ENCODE measurements at regions not wholly inside any gene's neighbourhood (a gene's known extent, or its start where the extent isn't known, plus 50 kb on each side); places are given as distances from the start of the nearest gene placed in this dataset.

- Histone ChIP-seq H3K9me3 (ENCODE audit: control insufficient read depth, low read length) (peaks cover 7% of the 10 kb centered on the region), H3K4me1 (ENCODE audit: control insufficient read depth, insufficient read depth, low read length, poor library complexity, severe bottlenecking) (no peaks in the 10 kb centered on the region), H3K36me3 (ENCODE audit: control insufficient read depth, insufficient read depth, low read length) (no peaks in the 10 kb centered on the region), H3K4me3 (ENCODE audit: extremely low read depth, insufficient read depth, low read length, poor library complexity, severe bottlenecking) (no peak overlapping the region), H3K27ac (ENCODE audit: low read depth, low read length, severe bottlenecking) (no peak overlapping the region)
- no CpG with 5 or more reads among the region's 1 CpG for WGBS, 2 experiments (ENCODE audit: insufficient coverage in 2 of 2)
These were observed 71.5 kb upstream of the LPP start for GRCh38 chr3:188082450-188082849.

GRCh38 chr3:188083011-188083410 is 70.9 kb upstream of the LPP start:
- H3K4me3 ChIP-seq (ENCODE audit: extremely low read depth, insufficient read depth, low read length, poor library complexity, severe bottlenecking): no peak overlapping the region
- peaks cover 7% of the 10 kb centered on the region for H3K9me3 ChIP-seq (ENCODE audit: control insufficient read depth, low read length)
- 91 to 100% methylated on average over 1 of the region's 1 CpG for WGBS, 2 experiments (ENCODE audit: insufficient coverage in 2 of 2)
- no peaks in the 10 kb centered on the region for H3K4me1 ChIP-seq (ENCODE audit: control insufficient read depth, insufficient read depth, low read length, poor library complexity, severe bottlenecking)
- no peak overlapping the region for H3K27ac ChIP-seq (ENCODE audit: low read depth, low read length, severe bottlenecking)
- no peaks in the 10 kb centered on the region for H3K36me3 ChIP-seq (ENCODE audit: control insufficient read depth, insufficient read depth, low read length)

GRCh38 chr3:188084752-188085583 is 69.0 kb upstream of the LPP start:
- H3K4me1 ChIP-seq (ENCODE audit: control insufficient read depth, insufficient read depth, low read length, poor library complexity, severe bottlenecking): no peaks in the 10 kb centered on the region
- no peaks in the 10 kb centered on the region for H3K36me3 ChIP-seq (ENCODE audit: control insufficient read depth, insufficient read depth, low read length)
- WGBS, 2 experiments (ENCODE audit: insufficient coverage in 2 of 2): 76 to 81% methylated on average over 5 to 7 of the region's 8 CpGs
- peaks cover 5% of the 10 kb centered on the region for H3K9me3 ChIP-seq (ENCODE audit: control insufficient read depth, low read length)
- H3K27ac ChIP-seq (ENCODE audit: low read depth, low read length, severe bottlenecking): no peak overlapping the region
- no peak overlapping the region for H3K4me3 ChIP-seq (ENCODE audit: extremely low read depth, insufficient read depth, low read length, poor library complexity, severe bottlenecking)

GRCh38 chr3:188085584-188086560 is 68.1 kb upstream of the LPP start:
- WGBS, 2 experiments (ENCODE audit: insufficient coverage in 2 of 2): 83 to 87% methylated on average over 8 to 9 of the region's 10 CpGs
- H3K27ac ChIP-seq (ENCODE audit: low read depth, low read length, severe bottlenecking): no peak overlapping the region
- no peaks in the 10 kb centered on the region for H3K9me3 ChIP-seq (ENCODE audit: control insufficient read depth, low read length)
- H3K4me3 ChIP-seq (ENCODE audit: extremely low read depth, insufficient read depth, low read length, poor library complexity, severe bottlenecking): no peak overlapping the region
- H3K4me1 ChIP-seq (ENCODE audit: control insufficient read depth, insufficient read depth, low read length, poor library complexity, severe bottlenecking): no peaks in the 10 kb centered on the region
- H3K36me3 ChIP-seq (ENCODE audit: control insufficient read depth, insufficient read depth, low read length): no peaks in the 10 kb centered on the region

DNA sequence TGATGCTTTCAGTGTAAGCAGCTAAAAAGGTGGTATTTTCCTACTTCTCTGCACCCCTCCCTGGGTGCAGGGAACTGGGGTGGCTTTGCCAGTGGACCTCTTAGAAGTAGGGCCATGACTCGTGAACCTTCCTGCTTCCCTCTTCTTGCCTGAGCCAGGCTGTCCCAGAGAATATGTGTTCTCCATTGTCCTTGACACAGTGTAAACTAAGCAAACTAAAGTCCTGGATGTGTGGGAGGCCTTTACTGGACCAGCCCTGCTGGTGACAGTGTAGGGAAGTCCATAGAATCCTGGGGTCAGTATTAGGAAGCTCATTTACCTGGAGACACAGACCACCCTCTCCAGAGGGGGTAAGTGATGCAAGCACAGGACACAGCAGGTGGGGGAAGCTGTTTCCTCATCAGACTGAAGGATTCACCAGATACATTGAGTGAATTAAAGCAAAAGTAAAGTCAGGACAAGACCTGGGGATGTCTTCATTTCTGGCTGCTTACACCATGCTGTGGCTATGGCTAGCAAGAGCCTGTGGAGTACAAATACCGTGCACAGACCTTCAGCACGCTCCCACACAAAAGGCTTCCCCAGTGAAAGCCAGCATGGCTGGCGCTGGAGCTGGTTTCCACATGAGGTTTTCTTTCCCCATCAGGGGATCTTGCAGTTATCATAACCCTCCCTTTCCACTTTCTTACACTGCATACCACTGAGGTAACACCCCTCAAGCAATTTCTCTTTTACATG is 64.8 kb upstream of the LPP start:
- 90 to 96% methylated on average over 4 of the region's 4 CpGs for WGBS, 2 experiments (ENCODE audit: insufficient coverage in 2 of 2)
- Histone ChIP-seq H3K27ac (ENCODE audit: low read depth, low read length, severe bottlenecking) (no peak overlapping the region), H3K4me3 (ENCODE audit: extremely low read depth, insufficient read depth, low read length, poor library complexity, severe bottlenecking) (no peak overlapping the region), H3K36me3 (ENCODE audit: control insufficient read depth, insufficient read depth, low read length) (no peaks in the 10 kb centered on the region), H3K9me3 (ENCODE audit: control insufficient read depth, low read length) (no peaks in the 10 kb centered on the region), H3K4me1 (ENCODE audit: control insufficient read depth, insufficient read depth, low read length, poor library complexity, severe bottlenecking) (no peaks in the 10 kb centered on the region)

DNA sequence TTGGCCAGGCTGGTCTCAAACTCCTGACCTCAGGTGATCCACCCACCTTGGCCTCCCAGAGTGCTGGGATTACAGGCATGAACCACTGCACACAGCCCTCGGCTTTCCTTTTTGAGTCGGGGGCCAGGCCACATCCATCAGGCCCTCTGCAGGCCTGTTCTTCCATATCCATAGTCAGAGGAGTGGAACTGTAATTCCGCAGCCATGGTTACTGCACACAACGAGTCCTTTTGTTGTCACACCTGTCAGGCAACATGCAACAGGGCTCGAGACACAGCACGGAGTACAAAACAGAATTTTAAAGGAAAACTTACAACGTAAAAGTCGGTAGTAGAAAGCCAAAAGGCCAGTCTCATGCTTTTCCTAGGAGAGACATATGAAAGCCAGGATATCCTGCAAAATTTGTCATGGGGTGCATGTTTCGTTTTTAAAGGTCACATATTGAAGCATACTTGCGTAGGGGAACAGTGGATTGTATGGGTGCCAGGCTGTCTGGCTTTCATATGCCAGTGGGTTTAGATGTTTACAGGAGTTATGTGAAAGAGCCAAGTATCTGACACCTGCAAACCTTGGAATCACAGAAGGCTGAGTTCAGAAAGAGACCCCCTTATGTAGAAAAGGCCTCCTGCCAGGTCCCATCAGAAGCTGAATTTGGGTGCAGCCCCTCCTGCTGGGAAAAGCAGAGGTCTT is 63.2 kb upstream of the LPP start:
- Histone ChIP-seq H3K4me1 (ENCODE audit: control insufficient read depth, insufficient read depth, low read length, poor library complexity, severe bottlenecking) (no peaks in the 10 kb centered on the region), H3K36me3 (ENCODE audit: control insufficient read depth, insufficient read depth, low read length) (no peaks in the 10 kb centered on the region), H3K9me3 (ENCODE audit: control insufficient read depth, low read length) (no peaks in the 10 kb centered on the region), H3K27ac (ENCODE audit: low read depth, low read length, severe bottlenecking) (no peak overlapping the region), H3K4me3 (ENCODE audit: extremely low read depth, insufficient read depth, low read length, poor library complexity, severe bottlenecking) (no peak overlapping the region)
- 87 to 96% methylated on average over 8 to 10 of the region's 10 CpGs for WGBS, 2 experiments (ENCODE audit: insufficient coverage in 2 of 2)

DNA sequence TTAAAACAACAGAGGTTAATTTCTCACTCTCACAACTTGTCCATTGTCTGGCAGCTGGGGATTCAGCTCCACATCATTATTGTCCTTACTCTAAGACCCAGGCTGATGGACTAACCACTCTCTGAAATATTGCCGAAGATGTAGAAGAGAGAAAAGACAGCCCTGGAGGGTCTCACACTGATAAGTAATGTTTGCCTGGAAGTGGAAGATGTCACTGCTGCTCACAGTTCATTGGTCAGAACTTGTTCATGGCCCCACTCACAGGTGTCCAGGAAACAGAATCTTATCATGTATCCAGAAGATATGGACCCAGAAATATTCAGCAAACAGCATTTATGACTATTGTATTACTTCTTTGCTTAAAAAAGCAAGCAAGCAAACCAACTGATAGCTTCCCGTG is 62.2 kb upstream of the LPP start:
- H3K4me3 ChIP-seq (ENCODE audit: extremely low read depth, insufficient read depth, low read length, poor library complexity, severe bottlenecking): no peak overlapping the region
- H3K9me3 ChIP-seq (ENCODE audit: control insufficient read depth, low read length): no peaks in the 10 kb centered on the region
- 71 to 93% methylated on average over 1 to 2 of the region's 2 CpGs for WGBS, 2 experiments (ENCODE audit: insufficient coverage in 2 of 2)
- H3K36me3 ChIP-seq (ENCODE audit: control insufficient read depth, insufficient read depth, low read length): no peaks in the 10 kb centered on the region
- H3K27ac ChIP-seq (ENCODE audit: low read depth, low read length, severe bottlenecking): no peak overlapping the region
- no peaks in the 10 kb centered on the region for H3K4me1 ChIP-seq (ENCODE audit: control insufficient read depth, insufficient read depth, low read length, poor library complexity, severe bottlenecking)

GRCh38 chr3:188092648-188093047 is 61.3 kb upstream of the LPP start:
- no peak overlapping the region for H3K4me3 ChIP-seq (ENCODE audit: extremely low read depth, insufficient read depth, low read length, poor library complexity, severe bottlenecking)
- H3K4me1 ChIP-seq (ENCODE audit: control insufficient read depth, insufficient read depth, low read length, poor library complexity, severe bottlenecking): no peaks in the 10 kb centered on the region
- no peak overlapping the region for H3K27ac ChIP-seq (ENCODE audit: low read depth, low read length, severe bottlenecking)
- no peaks in the 10 kb centered on the region for H3K36me3 ChIP-seq (ENCODE audit: control insufficient read depth, insufficient read depth, low read length)
- H3K9me3 ChIP-seq (ENCODE audit: control insufficient read depth, low read length): no peaks in the 10 kb centered on the region
- WGBS, 2 experiments (ENCODE audit: insufficient coverage in 2 of 2): 92 to 97% methylated on average over 5 of the region's 6 CpGs

- Histone ChIP-seq H3K27ac (ENCODE audit: low read depth, low read length, severe bottlenecking) (no peak overlapping the region), H3K9me3 (ENCODE audit: control insufficient read depth, low read length) (no peaks in the 10 kb centered on the region), H3K36me3 (ENCODE audit: control insufficient read depth, insufficient read depth, low read length) (no peaks in the 10 kb centered on the region), H3K4me3 (ENCODE audit: extremely low read depth, insufficient read depth, low read length, poor library complexity, severe bottlenecking) (no peak overlapping the region), H3K4me1 (ENCODE audit: control insufficient read depth, insufficient read depth, low read length, poor library complexity, severe bottlenecking) (no peaks in the 10 kb centered on the region)
- 83% methylated on average over 1 of the region's 2 CpGs; no CpG with 5 or more reads in 1 of the 2 experiments for WGBS, 2 experiments (ENCODE audit: insufficient coverage in 2 of 2)
These were observed 58.5 kb upstream of the LPP start for GRCh38 chr3:188095431-188095830.

GRCh38 chr3:188097791-188098190 is 56.2 kb upstream of the LPP start:
- H3K36me3 ChIP-seq (ENCODE audit: control insufficient read depth, insufficient read depth, low read length): no peaks in the 10 kb centered on the region
- no peak overlapping the region for H3K27ac ChIP-seq (ENCODE audit: low read depth, low read length, severe bottlenecking)
- WGBS, 2 experiments (ENCODE audit: insufficient coverage in 2 of 2): 97 to 100% methylated on average over 1 to 5 of the region's 7 CpGs
- no peak overlapping the region for H3K4me3 ChIP-seq (ENCODE audit: extremely low read depth, insufficient read depth, low read length, poor library complexity, severe bottlenecking)
- H3K9me3 ChIP-seq (ENCODE audit: control insufficient read depth, low read length): peaks cover 4% of the 10 kb centered on the region
- no peaks in the 10 kb centered on the region for H3K4me1 ChIP-seq (ENCODE audit: control insufficient read depth, insufficient read depth, low read length, poor library complexity, severe bottlenecking)
